Colonic mucosa (tissue), 4 donors: ENCODE measurements at regions not wholly inside any gene's neighbourhood (a gene's known extent, or its start where the extent isn't known, plus 50 kb on each side); places are given as distances from the start of the nearest gene placed in this dataset.

Experiments
- DNase-seq: peaks from one replicate; pipeline ENCODE4 v3.0.0-alpha.2; 2020
- H3K27ac ChIP-seq: fragments of 200-600 bp; one replicate; pipeline ENCODE4 v1.8.0; 2021
- H3K27me3 ChIP-seq: fragments of 200-600 bp; one replicate; pipeline ENCODE4 v1.8.0; 2021
- H3K36me3 ChIP-seq: fragments of 200-600 bp; one replicate; pipeline ENCODE4 v1.8.0; 2021
- H3K4me1 ChIP-seq: fragments of 200-600 bp; one replicate; pipeline ENCODE4 v1.8.0; 2021; ENCODE audit warnings: mild to moderate bottlenecking
- H3K4me3 ChIP-seq: fragments of 200-600 bp; one replicate; pipeline ENCODE4 v1.8.0; 2021
- H3K9ac ChIP-seq, 2 donors: one replicate each; pipeline ENCODE4 v1.7.0; 2013; ENCODE audit warnings: control low read depth in 2 of 2, low read depth in 2 of 2, low read length in 2 of 2
- H3K9me3 ChIP-seq: fragments of 200-600 bp; one replicate; pipeline ENCODE4 v1.8.0; 2021
- intact Hi-C: fragments of 100-400 bp; cut with DNase I; formaldehyde crosslinking; loops from one replicate; pipeline ENCODE4 v1.14.1; 2022
- TF ChIP-seq, protein P1 (sequence below): fragments of 200-600 bp; IDR thresholded peaks from one replicate; pipeline ENCODE4 v1.8.0; 2022; ENCODE audit warnings: antibody characterized with exemption, mild to moderate bottlenecking
- donor health status: healthy.
- donor health status: DM: no; HTN: no; CAD: no.
- donor health status: DM: no; HTN: no; CAD: no.

DNA sequence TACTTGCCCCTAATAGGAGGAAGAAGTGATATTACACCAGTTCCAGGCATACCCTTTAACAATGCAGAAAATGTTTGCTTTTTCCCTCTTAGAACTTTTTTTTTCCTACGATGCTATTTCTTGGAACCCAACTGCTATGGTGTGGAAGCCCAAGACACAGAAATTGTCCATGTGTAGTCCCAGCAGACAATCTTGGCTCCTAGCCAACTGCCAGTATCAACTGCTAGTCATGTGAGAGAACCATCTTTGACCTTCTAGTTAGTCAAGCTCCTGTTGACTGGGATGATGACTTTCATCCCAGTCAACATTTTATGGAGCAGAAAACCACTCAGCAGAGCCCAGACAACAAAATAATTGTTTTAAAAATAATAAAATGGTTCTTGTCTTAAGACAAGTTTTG lies 532.4 kb downstream of the TLR4 start:
- no peak overlapping the region for H3K4me3 ChIP-seq
- no peaks in the 10 kb centered on the region for H3K4me1 ChIP-seq
- no peaks in the 10 kb centered on the region for H3K9me3 ChIP-seq
- no peaks in the 10 kb centered on the region for H3K36me3 ChIP-seq
- no peak overlapping the region for H3K27ac ChIP-seq
- no peaks in the 10 kb centered on the region for H3K27me3 ChIP-seq
- DNase-seq = no peak
- intact Hi-C loops = no loop called here
- no peak overlapping the region for H3K9ac ChIP-seq
- TF ChIP-seq, protein P1, sequence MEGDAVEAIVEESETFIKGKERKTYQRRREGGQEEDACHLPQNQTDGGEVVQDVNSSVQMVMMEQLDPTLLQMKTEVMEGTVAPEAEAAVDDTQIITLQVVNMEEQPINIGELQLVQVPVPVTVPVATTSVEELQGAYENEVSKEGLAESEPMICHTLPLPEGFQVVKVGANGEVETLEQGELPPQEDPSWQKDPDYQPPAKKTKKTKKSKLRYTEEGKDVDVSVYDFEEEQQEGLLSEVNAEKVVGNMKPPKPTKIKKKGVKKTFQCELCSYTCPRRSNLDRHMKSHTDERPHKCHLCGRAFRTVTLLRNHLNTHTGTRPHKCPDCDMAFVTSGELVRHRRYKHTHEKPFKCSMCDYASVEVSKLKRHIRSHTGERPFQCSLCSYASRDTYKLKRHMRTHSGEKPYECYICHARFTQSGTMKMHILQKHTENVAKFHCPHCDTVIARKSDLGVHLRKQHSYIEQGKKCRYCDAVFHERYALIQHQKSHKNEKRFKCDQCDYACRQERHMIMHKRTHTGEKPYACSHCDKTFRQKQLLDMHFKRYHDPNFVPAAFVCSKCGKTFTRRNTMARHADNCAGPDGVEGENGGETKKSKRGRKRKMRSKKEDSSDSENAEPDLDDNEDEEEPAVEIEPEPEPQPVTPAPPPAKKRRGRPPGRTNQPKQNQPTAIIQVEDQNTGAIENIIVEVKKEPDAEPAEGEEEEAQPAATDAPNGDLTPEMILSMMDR = no peak

DNA sequence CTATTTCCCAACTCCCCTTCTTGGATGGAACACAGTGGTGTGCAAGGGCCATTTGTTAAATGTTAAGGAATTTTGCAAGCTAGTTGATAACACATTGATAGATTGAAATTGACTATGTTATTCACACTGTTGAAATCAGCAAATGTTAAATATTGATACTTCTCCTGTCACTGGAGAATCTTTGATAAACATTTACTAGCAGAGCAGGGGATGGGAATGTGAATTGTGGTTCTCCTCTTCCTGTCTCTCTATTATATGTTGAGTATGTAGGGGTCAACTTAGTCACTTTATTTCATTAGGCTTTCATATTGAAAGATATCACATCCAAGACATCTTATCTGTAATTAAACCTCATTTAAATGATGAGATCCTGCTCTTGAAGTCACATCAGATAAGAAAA lies 533.9 kb downstream of the TLR4 start:
- Histone ChIP-seq H3K36me3 (no peaks in the 10 kb centered on the region), H3K9ac (no peak overlapping the region), H3K27ac (no peak overlapping the region), H3K4me1 (no peaks in the 10 kb centered on the region), H3K27me3 (no peaks in the 10 kb centered on the region), H3K9me3 (no peaks in the 10 kb centered on the region), H3K4me3 (no peak overlapping the region)
- intact Hi-C loops = no loop called here
- TF ChIP-seq, protein P1 = no peak
- no peak for DNase-seq

DNA sequence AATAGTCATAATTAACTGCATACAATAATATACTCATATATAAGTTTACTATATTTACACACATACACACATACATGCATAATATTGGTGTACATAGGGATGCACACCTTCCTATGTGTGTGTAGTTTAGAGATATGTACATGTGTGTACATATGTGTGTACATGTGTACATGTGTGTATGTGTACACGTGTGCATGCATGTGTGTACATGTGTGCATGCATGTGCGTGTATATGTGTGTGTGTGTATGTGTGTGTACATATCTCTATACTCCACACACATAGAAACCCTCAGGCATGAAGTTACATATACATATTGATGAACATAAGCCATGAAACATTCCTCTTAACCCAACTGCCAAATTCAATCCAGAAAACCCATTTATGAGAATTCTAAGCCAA lies 547.8 kb downstream of the TLR4 start:
- Histone ChIP-seq H3K4me3 (no peak overlapping the region), H3K27me3 (no peaks in the 10 kb centered on the region), H3K9ac (no peak overlapping the region), H3K9me3 (no peaks in the 10 kb centered on the region), H3K36me3 (no peaks in the 10 kb centered on the region), H3K4me1 (no peaks in the 10 kb centered on the region), H3K27ac (no peak overlapping the region)
- intact Hi-C loops = no loop called here
- DNase-seq = no peak
- TF ChIP-seq, protein P1 = no peak

DNA sequence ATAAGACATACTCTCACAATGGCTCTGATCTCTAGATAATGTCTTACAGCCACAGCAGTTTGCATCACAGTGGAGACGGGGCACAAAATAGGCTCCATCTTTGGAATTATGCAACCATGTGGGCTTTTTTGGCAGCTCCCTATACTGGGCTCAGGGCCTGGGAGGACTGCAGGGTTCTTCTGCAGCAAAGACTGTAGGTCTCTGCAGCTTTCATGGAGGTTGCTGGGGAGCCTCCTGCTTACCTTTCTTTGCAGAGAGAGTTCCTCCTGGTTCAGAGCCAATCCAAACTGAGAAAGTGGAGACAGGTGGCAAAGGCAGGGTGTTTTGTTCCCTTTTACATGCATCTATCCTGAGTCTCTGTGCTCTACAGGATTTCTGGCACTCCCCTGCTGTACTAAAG lies 558.0 kb downstream of the TLR4 start:
- no peak overlapping the region for H3K9ac ChIP-seq
- H3K27me3 ChIP-seq = no peaks in the 10 kb centered on the region
- H3K27ac ChIP-seq = no peak overlapping the region
- TF ChIP-seq, protein P1 = no peak
- DNase-seq = no peak
- intact Hi-C loops = no loop called here
- H3K4me1 ChIP-seq = no peaks in the 10 kb centered on the region
- no peaks in the 10 kb centered on the region for H3K36me3 ChIP-seq
- H3K9me3 ChIP-seq = no peaks in the 10 kb centered on the region
- H3K4me3 ChIP-seq = no peak overlapping the region

DNA sequence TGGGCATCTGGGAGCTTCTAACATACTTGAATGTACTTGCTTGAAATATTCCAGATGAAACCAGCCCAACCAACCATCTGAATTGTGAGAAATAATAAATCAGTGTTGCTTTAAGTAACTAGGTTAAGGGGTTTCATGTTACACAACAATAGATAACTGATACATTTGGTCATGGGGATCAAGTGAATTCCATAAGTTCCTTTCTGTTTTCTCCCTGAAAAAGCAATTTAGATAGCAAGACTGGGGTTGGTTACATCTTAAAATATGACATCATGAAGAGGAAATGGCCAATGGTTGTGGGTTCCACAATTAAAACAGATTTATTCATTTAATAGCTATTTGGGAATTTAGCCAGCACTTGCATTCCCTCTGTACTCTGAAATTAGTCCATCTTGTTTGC lies 559.7 kb downstream of the TLR4 start:
- Histone ChIP-seq H3K27ac (no peak overlapping the region), H3K4me1 (no peaks in the 10 kb centered on the region), H3K36me3 (no peaks in the 10 kb centered on the region), H3K27me3 (no peaks in the 10 kb centered on the region), H3K4me3 (no peak overlapping the region), H3K9me3 (no peaks in the 10 kb centered on the region), H3K9ac (no peak overlapping the region)
- TF ChIP-seq, protein P1 = no peak
- DNase-seq = no peak
- intact Hi-C loops = no loop called here

DNA sequence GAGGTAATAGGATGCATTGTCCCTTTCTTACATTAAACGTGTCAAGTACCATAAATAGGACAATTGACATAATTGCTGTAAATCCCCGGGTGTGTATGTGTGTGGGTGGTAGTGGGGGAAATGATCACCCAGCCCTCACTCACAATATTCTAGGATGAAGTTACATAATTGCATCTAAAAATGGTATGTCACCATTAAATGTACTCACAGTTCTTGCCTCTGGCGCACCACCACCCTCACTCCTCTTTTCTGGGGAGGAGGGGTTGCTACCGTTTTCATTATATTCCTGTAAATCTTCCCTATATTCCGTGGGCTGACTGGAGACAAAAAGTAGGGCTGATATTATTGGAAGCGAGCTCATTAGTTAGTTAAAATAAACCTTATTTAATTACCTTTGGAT lies 563.8 kb downstream of the TLR4 start:
- Histone ChIP-seq H3K4me3 (no peak overlapping the region), H3K36me3 (no peaks in the 10 kb centered on the region), H3K27me3 (no peaks in the 10 kb centered on the region), H3K9ac (no peak overlapping the region), H3K4me1 (no peaks in the 10 kb centered on the region), H3K27ac (no peak overlapping the region), H3K9me3 (no peaks in the 10 kb centered on the region)
- no peak for DNase-seq
- TF ChIP-seq, protein P1 = no peak
- intact Hi-C loops = no loop called here
